ENCODE measurements at regions not wholly inside any gene's neighbourhood (a gene's known extent, or its start where the extent isn't known, plus 50 kb on each side); places are given as distances from the start of the nearest gene placed in this dataset.

- no peak for TF ChIP-seq CTCF (conservative IDR thresholded peaks at IDR 0.05 in 1 of 2, IDR thresholded peaks at IDR 0.05 in 1 of 2; ENCODE audit: low read depth in 1 of 2, low read length in 2 of 2)
- no peak for TF ChIP-seq EZH2 (IDR thresholded peaks at IDR 0.05; ENCODE audit: low read length, missing control alignments)
Observed at GRCh38 chr14:96682401-96682800, 114.8 kb upstream of the VRK1 start.

All from fibroblast of lung (primary cell).